ENCODE measurements at regions not wholly inside any gene's neighbourhood (a gene's known extent, or its start where the extent isn't known, plus 50 kb on each side); places are given as distances from the start of the nearest gene placed in this dataset.
A peak's percentile ranks its signal among the peaks of the same experiment; 100 is the strongest.

DNA sequence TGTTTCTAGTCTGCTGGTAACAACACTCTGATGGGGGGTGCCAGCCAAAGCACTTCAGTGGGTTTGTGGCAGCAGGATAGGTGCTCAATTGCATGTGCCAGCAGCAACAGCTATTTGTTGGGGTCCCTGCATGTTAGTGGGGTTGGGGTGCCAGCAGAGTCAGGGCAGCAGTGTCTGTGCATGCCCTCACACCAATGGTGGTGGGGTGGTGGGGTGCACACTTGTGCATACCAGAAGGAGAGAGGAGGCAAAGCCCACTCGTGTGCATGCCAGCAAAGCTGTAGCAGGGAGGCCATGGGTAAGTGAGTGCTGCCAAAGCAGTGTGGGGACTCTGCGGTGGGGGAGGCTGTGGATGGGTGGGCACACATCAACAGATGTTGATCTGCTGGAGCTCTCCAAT lies 232.2 kb downstream of the GABRG2 start:
- TF ChIP-seq, protein P1, sequence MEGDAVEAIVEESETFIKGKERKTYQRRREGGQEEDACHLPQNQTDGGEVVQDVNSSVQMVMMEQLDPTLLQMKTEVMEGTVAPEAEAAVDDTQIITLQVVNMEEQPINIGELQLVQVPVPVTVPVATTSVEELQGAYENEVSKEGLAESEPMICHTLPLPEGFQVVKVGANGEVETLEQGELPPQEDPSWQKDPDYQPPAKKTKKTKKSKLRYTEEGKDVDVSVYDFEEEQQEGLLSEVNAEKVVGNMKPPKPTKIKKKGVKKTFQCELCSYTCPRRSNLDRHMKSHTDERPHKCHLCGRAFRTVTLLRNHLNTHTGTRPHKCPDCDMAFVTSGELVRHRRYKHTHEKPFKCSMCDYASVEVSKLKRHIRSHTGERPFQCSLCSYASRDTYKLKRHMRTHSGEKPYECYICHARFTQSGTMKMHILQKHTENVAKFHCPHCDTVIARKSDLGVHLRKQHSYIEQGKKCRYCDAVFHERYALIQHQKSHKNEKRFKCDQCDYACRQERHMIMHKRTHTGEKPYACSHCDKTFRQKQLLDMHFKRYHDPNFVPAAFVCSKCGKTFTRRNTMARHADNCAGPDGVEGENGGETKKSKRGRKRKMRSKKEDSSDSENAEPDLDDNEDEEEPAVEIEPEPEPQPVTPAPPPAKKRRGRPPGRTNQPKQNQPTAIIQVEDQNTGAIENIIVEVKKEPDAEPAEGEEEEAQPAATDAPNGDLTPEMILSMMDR (IDR thresholded peaks at IDR 0.05; ENCODE audit: low read depth, low read length): no peak
- H3K4me3 ChIP-seq (replicated peaks in 1 of 2; ENCODE audit: low read depth in 2 of 2, low read length in 2 of 2): no peak overlapping the region
- no peak for DNase-seq (ENCODE audit: low read depth in 2 of 2)

DNA sequence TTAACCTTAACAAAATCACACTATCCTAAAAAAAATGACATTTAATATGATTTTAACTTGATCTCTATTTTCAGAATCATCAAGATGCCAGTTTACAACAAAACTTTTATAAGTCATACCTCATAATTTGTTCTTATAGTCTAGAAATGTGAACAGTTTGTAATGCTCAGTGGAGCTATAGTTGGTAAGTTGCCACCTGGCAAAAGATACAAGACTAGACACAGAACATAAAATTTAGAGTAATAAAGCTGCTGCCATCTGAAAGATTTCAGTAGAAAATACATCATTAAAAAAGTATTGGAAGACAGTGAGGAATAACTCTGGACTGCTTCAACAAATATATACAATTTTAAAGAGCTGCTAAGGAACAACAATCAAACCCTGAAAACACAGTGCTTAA lies 233.8 kb downstream of the GABRG2 start:
- no peak overlapping the region for H3K4me3 ChIP-seq (replicated peaks in 1 of 2; ENCODE audit: low read depth in 2 of 2, low read length in 2 of 2)
- TF ChIP-seq, protein P1 (IDR thresholded peaks at IDR 0.05; ENCODE audit: low read depth, low read length): no peak
- no peak for DNase-seq (ENCODE audit: low read depth in 2 of 2)

DNA sequence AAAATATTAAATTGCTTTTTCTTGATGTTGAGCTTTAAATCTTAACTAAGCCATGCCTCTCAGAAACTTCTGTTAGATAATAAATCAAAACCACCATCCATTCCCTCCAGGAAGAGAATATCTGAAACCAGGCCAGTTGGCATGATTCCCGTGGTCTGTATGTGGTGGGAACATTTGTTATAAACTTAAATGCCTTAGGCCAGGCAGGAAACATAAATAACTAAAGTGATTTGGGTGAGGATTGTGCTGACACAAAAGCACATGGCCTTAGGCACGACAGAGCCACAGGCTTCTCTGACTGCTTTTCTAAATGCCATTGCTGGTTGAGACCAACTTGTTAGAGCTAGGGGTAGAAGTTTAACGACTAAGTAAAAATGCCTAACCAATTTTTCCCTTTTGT lies 255.9 kb downstream of the GABRG2 start:
- TF ChIP-seq, protein P1 (IDR thresholded peaks at IDR 0.05; ENCODE audit: low read depth, low read length): no peak

DNA sequence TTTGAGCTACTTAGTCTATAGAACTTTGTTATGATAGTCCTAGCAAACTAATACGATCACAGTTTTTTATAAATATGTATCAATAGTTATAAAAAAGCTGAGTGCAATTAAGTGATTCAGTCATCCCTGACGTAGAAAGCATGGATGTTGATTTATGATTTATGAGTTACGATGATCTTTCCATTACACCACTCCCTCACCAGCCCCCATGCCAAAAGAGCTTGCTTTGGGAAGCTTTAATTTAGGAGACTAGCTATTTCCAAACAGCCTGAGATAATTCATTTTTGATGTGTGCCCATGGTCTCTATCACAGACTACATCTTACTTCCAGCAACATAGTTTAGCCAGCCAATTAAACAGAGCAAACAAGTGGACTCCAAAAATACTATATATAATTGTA lies 256.8 kb downstream of the GABRG2 start:
- no peak for DNase-seq (ENCODE audit: low read depth in 2 of 2)
- TF ChIP-seq, protein P1 (IDR thresholded peaks at IDR 0.05; ENCODE audit: low read depth, low read length): no peak
- H3K4me3 ChIP-seq (replicated peaks in 1 of 2; ENCODE audit: low read depth in 2 of 2, low read length in 2 of 2): no peak overlapping the region

More for the DNA sequence above, 255.9 kb downstream of the GABRG2 start:
- no peak overlapping the region for H3K4me3 ChIP-seq (replicated peaks in 1 of 2; ENCODE audit: low read depth in 2 of 2, low read length in 2 of 2)
- peak in 1 of 2 donors; percentile 0 for DNase-seq (ENCODE audit: low read depth in 2 of 2)

DNA sequence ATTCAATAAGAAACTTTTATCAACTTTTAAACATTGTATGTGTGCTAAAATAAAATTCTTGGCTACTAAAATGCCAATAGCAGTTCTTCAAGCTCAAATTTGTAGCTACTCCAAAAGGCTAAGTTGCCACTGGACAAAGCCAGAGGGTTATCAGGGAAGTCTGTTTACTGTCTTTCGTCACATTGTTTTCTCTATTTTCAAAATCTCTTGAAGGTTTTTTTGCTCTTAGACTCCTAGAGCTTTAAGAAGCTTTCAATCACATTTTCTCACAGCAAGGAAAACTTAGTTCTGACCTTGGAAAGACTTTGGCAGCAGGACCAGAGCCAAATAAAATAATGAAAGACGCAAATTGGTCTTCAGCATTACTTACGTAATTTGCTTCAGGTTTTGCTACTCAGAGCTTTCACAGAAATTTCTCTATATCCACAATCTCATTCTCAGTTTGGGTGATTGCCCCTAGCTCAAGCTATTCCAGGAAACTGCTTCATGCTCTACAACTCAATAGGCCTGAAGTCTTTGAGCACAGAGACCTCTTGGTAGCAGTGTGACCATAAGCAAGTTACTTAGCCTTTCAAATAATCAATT lies 257.7 kb downstream of the GABRG2 start:
- peak in 1 of 2 donors; percentile 24 for DNase-seq (ENCODE audit: low read depth in 2 of 2)
- H3K4me3 ChIP-seq (replicated peaks in 1 of 2; ENCODE audit: low read depth in 2 of 2, low read length in 2 of 2): no peak overlapping the region
- TF ChIP-seq, protein P1 (IDR thresholded peaks at IDR 0.05; ENCODE audit: low read depth, low read length): no peak

DNA sequence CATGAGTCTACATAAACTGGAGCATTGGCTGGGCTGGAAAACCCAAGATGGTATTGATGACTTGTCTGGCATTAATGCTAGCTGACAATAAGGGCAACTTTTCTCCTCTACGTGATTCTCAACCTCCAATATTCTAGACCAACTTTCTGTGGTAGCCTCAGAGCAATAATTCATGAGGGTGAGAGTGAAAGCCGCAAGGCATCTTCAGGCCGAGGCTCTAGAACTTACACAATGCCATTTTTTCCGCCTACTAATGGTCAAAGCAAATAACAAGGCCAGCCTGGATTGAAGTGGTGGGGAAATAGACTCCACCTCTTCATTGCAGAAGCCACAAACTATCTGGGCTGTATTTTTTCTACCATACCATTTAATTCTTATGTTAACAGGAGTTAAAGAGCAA lies 267.4 kb downstream of the GABRG2 start:
- no peak overlapping the region for H3K4me3 ChIP-seq (replicated peaks in 1 of 2; ENCODE audit: low read depth in 2 of 2, low read length in 2 of 2)
- TF ChIP-seq, protein P1 (IDR thresholded peaks at IDR 0.05; ENCODE audit: low read depth, low read length): no peak
- DNase-seq (ENCODE audit: low read depth in 2 of 2): no peak

DNA sequence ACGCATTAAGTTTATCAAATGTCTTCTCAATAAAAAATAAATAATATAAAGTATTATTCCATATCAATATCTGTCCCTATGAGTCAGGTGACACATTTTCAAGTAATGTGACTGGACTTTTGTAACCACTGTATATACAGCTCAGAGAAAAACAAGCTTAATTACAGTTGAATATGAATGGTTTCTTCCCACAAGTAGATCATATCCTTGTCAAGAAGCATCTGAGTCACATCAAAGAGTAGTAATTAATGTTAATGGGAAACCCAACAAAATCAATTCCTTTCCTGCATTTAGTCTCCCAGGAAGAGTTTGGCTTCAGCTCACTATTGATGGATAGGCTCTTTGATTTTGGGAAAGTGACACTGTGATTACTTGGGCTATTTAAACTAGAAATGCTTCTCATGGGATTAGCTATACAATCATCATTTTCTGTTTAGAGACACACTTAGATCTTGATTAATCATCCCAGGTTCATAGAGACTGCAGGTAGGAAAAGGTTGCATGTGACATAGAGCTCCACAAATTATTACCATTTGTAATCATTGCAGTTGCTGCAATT lies 292.9 kb downstream of the GABRG2 start:
- TF ChIP-seq, protein P1 (IDR thresholded peaks at IDR 0.05; ENCODE audit: low read depth, low read length): no peak
- H3K4me3 ChIP-seq (replicated peaks in 1 of 2; ENCODE audit: low read depth in 2 of 2, low read length in 2 of 2): no peak overlapping the region
- DNase-seq (ENCODE audit: low read depth in 2 of 2): no peak

Data from cardiac fibroblast (primary cell).